ENCODE measurements at regions not wholly inside any gene's neighbourhood (a gene's known extent, or its start where the extent isn't known, plus 50 kb on each side); places are given as distances from the start of the nearest gene placed in this dataset.

DNA sequence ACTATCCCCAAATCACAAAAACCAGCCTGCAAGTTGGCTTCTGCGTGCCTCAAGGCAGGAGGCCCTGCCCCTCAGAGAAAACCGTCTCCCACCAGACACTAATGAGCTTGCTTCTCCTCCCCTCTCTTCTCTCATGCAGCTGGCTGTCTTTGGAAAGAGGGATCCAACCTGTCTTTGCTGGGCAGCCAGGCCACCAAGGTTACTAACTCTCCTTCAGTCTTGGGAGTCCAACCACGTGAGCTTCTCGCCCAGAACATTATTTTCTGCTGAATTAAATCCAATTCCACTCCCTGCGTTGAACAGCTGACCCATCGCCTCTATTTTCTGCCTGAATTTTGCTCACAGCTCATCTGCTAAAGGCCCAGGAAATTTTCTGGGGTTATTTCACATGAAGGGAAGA is 291.3 kb upstream of the NCKAP5 start:
- no peak overlapping the region for H3K4me3 ChIP-seq (ENCODE audit: low read depth, low read length)
- TF ChIP-seq, protein P1, sequence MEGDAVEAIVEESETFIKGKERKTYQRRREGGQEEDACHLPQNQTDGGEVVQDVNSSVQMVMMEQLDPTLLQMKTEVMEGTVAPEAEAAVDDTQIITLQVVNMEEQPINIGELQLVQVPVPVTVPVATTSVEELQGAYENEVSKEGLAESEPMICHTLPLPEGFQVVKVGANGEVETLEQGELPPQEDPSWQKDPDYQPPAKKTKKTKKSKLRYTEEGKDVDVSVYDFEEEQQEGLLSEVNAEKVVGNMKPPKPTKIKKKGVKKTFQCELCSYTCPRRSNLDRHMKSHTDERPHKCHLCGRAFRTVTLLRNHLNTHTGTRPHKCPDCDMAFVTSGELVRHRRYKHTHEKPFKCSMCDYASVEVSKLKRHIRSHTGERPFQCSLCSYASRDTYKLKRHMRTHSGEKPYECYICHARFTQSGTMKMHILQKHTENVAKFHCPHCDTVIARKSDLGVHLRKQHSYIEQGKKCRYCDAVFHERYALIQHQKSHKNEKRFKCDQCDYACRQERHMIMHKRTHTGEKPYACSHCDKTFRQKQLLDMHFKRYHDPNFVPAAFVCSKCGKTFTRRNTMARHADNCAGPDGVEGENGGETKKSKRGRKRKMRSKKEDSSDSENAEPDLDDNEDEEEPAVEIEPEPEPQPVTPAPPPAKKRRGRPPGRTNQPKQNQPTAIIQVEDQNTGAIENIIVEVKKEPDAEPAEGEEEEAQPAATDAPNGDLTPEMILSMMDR (IDR thresholded peaks at IDR 0.05; ENCODE audit: insufficient read depth, low read depth, low read length, missing control alignments) = no peak
- no peak for DNase-seq (ENCODE audit: low read depth)

GRCh38 chr2:133862400-133862977 is 294.2 kb upstream of the NCKAP5 start:
- H3K4me3 ChIP-seq (ENCODE audit: low read depth, low read length) = no peak overlapping the region
- no peak for DNase-seq (ENCODE audit: low read depth)
- TF ChIP-seq, protein P1 (IDR thresholded peaks at IDR 0.05; ENCODE audit: insufficient read depth, low read depth, low read length, missing control alignments) = no peak

GRCh38 chr2:133863106-133863800 is 295.0 kb upstream of the NCKAP5 start:
- DNase-seq (ENCODE audit: low read depth) = no peak
- H3K4me3 ChIP-seq (ENCODE audit: low read depth, low read length) = no peak overlapping the region

GRCh38 chr2:133865141-133865540 is 296.9 kb upstream of the NCKAP5 start:
- DNase-seq (ENCODE audit: low read depth) = no peak

More at GRCh38 chr2:133863106-133863800, 295.0 kb upstream of the NCKAP5 start:
- TF ChIP-seq, protein P1 (IDR thresholded peaks at IDR 0.05; ENCODE audit: insufficient read depth, low read depth, low read length, missing control alignments) = no peak

GRCh38 chr2:133867166-133867565 is 298.9 kb upstream of the NCKAP5 start:
- TF ChIP-seq, protein P1 (IDR thresholded peaks at IDR 0.05; ENCODE audit: insufficient read depth, low read depth, low read length, missing control alignments) = no peak
- no peak overlapping the region for H3K4me3 ChIP-seq (ENCODE audit: low read depth, low read length)
- no peak for DNase-seq (ENCODE audit: low read depth)

More at GRCh38 chr2:133865141-133865540, 296.9 kb upstream of the NCKAP5 start:
- TF ChIP-seq, protein P1 (IDR thresholded peaks at IDR 0.05; ENCODE audit: insufficient read depth, low read depth, low read length, missing control alignments) = no peak
- no peak overlapping the region for H3K4me3 ChIP-seq (ENCODE audit: low read depth, low read length)

- TF ChIP-seq, protein P1 (IDR thresholded peaks at IDR 0.05; ENCODE audit: insufficient read depth, low read depth, low read length, missing control alignments) = no peak
- no peak overlapping the region for H3K4me3 ChIP-seq (ENCODE audit: low read depth, low read length)
- DNase-seq (ENCODE audit: low read depth) = no peak
Observed at GRCh38 chr2:133871545-133872209, 303.4 kb upstream of the NCKAP5 start.

All from GM12865 (cell line).